SU-DHL-6 (cell line): ENCODE measurements at regions not wholly inside any gene's neighbourhood (a gene's known extent, or its start where the extent isn't known, plus 50 kb on each side); places are given as distances from the start of the nearest gene placed in this dataset.

Source experiments
- H2AFZ ChIP-seq: fragments of 200-600 bp; sonication (generic); 2 replicates; pipeline ENCODE4 v1.6.1; 2014; ENCODE audit warnings: low read depth, mild to moderate bottlenecking, moderate library complexity, mixed read lengths, antibody characterized with exemption, low read length; ENCODE audit not compliant: severe bottlenecking
- H3F3A ChIP-seq: fragments of 200-600 bp; shearing (Covaris generic); 2 replicates; pipeline ENCODE4 v1.6.0; 2016; ENCODE audit warnings: antibody characterized with exemption, mild to moderate bottlenecking; ENCODE audit not compliant: insufficient read depth
- H3K27ac ChIP-seq: fragments of 200-600 bp; sonication (generic); 2 replicates; pipeline ENCODE4 v1.5.1; 2016; ENCODE audit warnings: low read depth, mild to moderate bottlenecking, low read length, moderate library complexity, mixed read lengths
- H3K27me3 ChIP-seq: fragments of 200-600 bp; sonication (generic), shearing (Covaris generic); 2 replicates; pipeline ENCODE4 v1.6.0; 2014; ENCODE audit warnings: mild to moderate bottlenecking, low read length
- H3K36me3 ChIP-seq: fragments of 200-600 bp; sonication (generic); 2 replicates; pipeline ENCODE4 v1.6.1; 2014; ENCODE audit warnings: mild to moderate bottlenecking, low read length, mixed read lengths
- H3K4me2 ChIP-seq: fragments of 300-600, 200-600 bp; shearing (Covaris generic), sonication (generic); 2 replicates; pipeline ENCODE4 v1.6.0; 2014; ENCODE audit warnings: low read length, low read depth, mild to moderate bottlenecking; ENCODE audit not compliant: poor library complexity, severe bottlenecking
- H3K4me3 ChIP-seq: fragments of 200-600 bp; sonication (generic); 2 replicates; pipeline ENCODE4 v1.5.1; 2014; ENCODE audit warnings: antibody characterized with exemption, low read length, mild to moderate bottlenecking, mixed read lengths; ENCODE audit not compliant: insufficient read depth, poor library complexity, severe bottlenecking
- H3K79me2 ChIP-seq: fragments of 200-600 bp; sonication (generic); 2 replicates; pipeline ENCODE4 v1.6.1; 2014; ENCODE audit warnings: mild to moderate bottlenecking, low read length, moderate library complexity; ENCODE audit not compliant: insufficient read depth
- H3K9ac ChIP-seq: fragments of 200-600 bp; sonication (generic); 2 replicates; pipeline ENCODE4 v1.7.0; 2014; ENCODE audit warnings: mild to moderate bottlenecking, low read length
- H3K9me2 ChIP-seq: fragments of 200-600 bp; sonication (generic); replicated peaks from 2 replicates; pipeline ENCODE4 v1.6.1; 2014; ENCODE audit warnings: low read length; ENCODE audit not compliant: insufficient read depth
- H3K9me3 ChIP-seq: fragments of 200-600 bp; sonication (generic); 2 replicates; pipeline ENCODE4 v1.6.1; 2014; ENCODE audit warnings: low read length, mixed read lengths; ENCODE audit not compliant: insufficient read depth
- H4K20me1 ChIP-seq: fragments of 200-600 bp; sonication (generic); 2 replicates; pipeline ENCODE4 v1.6.1; 2014; ENCODE audit warnings: low read depth, mild to moderate bottlenecking, antibody characterized with exemption, low read length, moderate library complexity, mixed read lengths
- EZH2phosphoT487 ChIP-seq: fragments of 200-600 bp; sonication (generic), shearing (Covaris generic); conservative IDR thresholded peaks from 2 replicates; pipeline ENCODE4 v1.6.1; 2018; ENCODE audit warnings: mild to moderate bottlenecking, antibody characterized with exemption, low read length, moderate library complexity, mixed read lengths
- TF ChIP-seq, protein P1 (sequence below): fragments of 200-600 bp; sonication (generic); IDR thresholded peaks from one replicate; pipeline ENCODE4 v1.5.1; 2017; ENCODE audit warnings: antibody characterized with exemption, mild to moderate bottlenecking, low read length, moderate library complexity; ENCODE audit not compliant: insufficient read depth, poor library complexity, severe bottlenecking

DNA sequence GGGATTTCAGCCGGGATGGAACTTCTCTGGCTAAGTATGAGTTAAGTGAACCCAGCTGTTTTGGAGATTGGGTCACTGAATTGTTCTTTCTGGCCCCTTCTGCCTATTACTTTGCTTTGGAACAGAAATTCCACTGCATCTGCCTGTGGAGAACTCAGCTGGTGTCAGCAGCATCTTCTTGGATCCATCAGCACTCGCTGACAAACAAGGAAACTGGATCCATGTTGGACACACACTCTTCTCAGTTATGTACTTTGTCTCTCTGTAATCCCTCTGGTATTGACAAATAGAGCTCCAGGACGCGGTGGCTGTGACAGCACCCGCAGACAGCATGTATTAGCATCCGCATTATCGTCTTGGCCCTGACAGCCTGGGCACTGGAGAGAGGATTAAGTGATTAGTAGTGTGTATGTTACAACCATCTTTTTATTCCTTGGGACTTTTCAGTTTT lies 73.0 kb upstream of the BMPER start:
- Histone ChIP-seq H3K9me2 (no peaks in the 10 kb centered on the region), H3K4me2 (no peak overlapping the region), H4K20me1 (no peaks in the 10 kb centered on the region), H2AFZ (no peak overlapping the region), H3K9ac (no peak overlapping the region), H3K4me3 (no peak overlapping the region), H3K36me3 (no peaks in the 10 kb centered on the region; the same call in 1 of the 2 replicates), H3K27ac (no peak overlapping the region), H3K27me3 (no peaks in the 10 kb centered on the region), H3K79me2 (no peaks in the 10 kb centered on the region), H3F3A (no peaks in the 10 kb centered on the region), H3K9me3 (no peaks in the 10 kb centered on the region)
- TF ChIP-seq, protein P1, sequence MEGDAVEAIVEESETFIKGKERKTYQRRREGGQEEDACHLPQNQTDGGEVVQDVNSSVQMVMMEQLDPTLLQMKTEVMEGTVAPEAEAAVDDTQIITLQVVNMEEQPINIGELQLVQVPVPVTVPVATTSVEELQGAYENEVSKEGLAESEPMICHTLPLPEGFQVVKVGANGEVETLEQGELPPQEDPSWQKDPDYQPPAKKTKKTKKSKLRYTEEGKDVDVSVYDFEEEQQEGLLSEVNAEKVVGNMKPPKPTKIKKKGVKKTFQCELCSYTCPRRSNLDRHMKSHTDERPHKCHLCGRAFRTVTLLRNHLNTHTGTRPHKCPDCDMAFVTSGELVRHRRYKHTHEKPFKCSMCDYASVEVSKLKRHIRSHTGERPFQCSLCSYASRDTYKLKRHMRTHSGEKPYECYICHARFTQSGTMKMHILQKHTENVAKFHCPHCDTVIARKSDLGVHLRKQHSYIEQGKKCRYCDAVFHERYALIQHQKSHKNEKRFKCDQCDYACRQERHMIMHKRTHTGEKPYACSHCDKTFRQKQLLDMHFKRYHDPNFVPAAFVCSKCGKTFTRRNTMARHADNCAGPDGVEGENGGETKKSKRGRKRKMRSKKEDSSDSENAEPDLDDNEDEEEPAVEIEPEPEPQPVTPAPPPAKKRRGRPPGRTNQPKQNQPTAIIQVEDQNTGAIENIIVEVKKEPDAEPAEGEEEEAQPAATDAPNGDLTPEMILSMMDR = no peak
- TF ChIP-seq EZH2phosphoT487 = no peak

DNA sequence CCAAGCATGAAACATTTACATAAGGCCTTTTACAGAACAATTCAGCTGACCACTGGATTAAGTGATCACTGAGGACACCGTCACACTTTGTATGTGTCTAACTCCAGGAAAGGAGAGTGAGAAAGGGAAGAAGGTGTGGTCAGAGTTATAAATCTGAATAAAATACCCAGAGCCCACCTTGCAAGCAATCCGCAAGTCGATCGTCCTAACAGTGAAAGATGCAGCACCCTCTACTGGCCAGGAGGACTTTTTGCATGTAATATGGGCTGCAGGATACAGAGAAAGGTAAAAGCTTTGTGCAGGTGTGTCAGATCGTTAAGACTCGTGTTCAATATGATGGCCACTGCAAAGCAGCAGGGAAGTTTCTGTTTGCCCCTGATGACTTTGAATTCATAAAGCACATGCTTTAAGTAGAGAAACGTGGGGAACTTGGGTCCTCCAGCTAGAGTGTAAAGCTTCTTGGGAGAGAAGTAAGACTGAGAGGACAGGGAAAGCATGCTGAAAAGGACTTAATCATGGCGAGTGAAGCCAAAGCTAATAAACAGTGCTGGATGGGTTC lies 68.5 kb upstream of the BMPER start:
- Histone ChIP-seq H3K27me3 (no peaks in the 10 kb centered on the region), H3K79me2 (no peaks in the 10 kb centered on the region), H3K4me3 (no peak overlapping the region), H3K36me3 (no peaks in the 10 kb centered on the region), H3K9me3 (no peaks in the 10 kb centered on the region), H4K20me1 (no peaks in the 10 kb centered on the region), H3K27ac (no peak overlapping the region), H3F3A (no peaks in the 10 kb centered on the region), H3K9me2 (no peaks in the 10 kb centered on the region), H2AFZ (peak overlapping the region; percentile 75), H3K9ac (no peak overlapping the region), H3K4me2 (no peak overlapping the region)
- TF ChIP-seq, protein P1 = peak; percentile 86
- TF ChIP-seq EZH2phosphoT487 = no peak

DNA sequence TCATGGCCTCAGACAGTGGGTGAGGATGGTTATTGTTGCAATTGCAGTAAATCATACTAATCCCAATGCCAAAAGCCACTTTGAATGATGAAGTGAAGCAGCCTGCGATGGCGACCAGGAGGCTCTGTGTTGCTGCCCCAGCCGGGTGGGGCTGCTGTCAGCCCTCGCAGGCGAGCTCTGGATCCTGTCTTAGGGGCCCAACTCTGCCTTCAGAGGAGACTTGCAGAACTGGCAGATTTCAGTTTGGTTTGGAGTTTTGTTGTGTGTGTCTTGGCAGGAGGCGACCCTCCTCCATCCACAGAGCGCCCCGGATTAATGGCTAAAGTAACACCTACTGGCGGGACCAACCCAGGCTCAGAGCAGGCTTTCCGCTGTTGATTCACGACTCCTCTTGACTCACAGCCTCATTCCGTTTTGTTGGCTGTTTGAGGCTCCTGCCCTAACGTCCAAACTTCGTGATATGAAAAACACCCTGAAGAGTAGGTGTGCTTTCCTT lies 67.9 kb upstream of the BMPER start:
- Histone ChIP-seq H3K4me2 (no peak overlapping the region), H3F3A (no peaks in the 10 kb centered on the region), H3K9me3 (no peaks in the 10 kb centered on the region), H2AFZ (no peak overlapping the region), H3K27me3 (no peaks in the 10 kb centered on the region), H3K9ac (no peak overlapping the region), H3K36me3 (no peaks in the 10 kb centered on the region), H3K79me2 (no peaks in the 10 kb centered on the region), H4K20me1 (no peaks in the 10 kb centered on the region), H3K4me3 (no peak overlapping the region), H3K9me2 (no peaks in the 10 kb centered on the region), H3K27ac (no peak overlapping the region)
- TF ChIP-seq, protein P1 = no peak
- no peak for TF ChIP-seq EZH2phosphoT487

DNA sequence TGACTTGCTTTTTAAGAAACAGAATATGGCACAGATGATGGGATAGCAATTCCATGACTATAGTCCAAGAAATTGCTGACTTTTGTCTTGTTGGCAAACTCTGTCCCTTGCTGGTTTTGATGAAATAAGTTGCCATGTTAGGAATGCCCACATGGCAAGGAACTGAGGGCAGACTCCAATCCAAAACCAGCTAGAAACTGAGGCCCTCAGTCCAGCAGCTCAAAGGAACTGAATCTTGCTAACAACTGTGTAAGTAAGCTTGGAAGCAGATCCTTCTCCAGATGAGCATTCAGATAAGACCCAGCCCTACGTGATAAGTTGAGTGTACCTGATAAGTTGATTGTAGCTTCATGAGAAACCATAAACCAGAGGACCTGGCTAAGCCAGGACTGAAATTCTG lies 64.3 kb upstream of the BMPER start:
- Histone ChIP-seq H3K9me2 (no peaks in the 10 kb centered on the region), H3K9ac (no peak overlapping the region), H2AFZ (no peak overlapping the region), H4K20me1 (no peaks in the 10 kb centered on the region), H3K27me3 (no peaks in the 10 kb centered on the region), H3K79me2 (no peaks in the 10 kb centered on the region), H3K9me3 (no peaks in the 10 kb centered on the region), H3K4me2 (no peak overlapping the region), H3K27ac (no peak overlapping the region), H3K4me3 (no peak overlapping the region), H3K36me3 (no peaks in the 10 kb centered on the region), H3F3A (no peaks in the 10 kb centered on the region)
- no peak for TF ChIP-seq EZH2phosphoT487
- TF ChIP-seq, protein P1 = no peak
